HG03457 (cell line): ENCODE measurements at regions not wholly inside any gene's neighbourhood (a gene's known extent, or its start where the extent isn't known, plus 50 kb on each side); places are given as distances from the start of the nearest gene placed in this dataset.

ENCODE experiments used
- ATAC-seq: cut with Tn5 transposase; IDR thresholded peaks from one replicate; pipeline ENCODE4 v1.9.1; 2021; ENCODE audit warnings: moderate number of reproducible peaks; ENCODE audit not compliant: unreplicated experiment

DNA sequence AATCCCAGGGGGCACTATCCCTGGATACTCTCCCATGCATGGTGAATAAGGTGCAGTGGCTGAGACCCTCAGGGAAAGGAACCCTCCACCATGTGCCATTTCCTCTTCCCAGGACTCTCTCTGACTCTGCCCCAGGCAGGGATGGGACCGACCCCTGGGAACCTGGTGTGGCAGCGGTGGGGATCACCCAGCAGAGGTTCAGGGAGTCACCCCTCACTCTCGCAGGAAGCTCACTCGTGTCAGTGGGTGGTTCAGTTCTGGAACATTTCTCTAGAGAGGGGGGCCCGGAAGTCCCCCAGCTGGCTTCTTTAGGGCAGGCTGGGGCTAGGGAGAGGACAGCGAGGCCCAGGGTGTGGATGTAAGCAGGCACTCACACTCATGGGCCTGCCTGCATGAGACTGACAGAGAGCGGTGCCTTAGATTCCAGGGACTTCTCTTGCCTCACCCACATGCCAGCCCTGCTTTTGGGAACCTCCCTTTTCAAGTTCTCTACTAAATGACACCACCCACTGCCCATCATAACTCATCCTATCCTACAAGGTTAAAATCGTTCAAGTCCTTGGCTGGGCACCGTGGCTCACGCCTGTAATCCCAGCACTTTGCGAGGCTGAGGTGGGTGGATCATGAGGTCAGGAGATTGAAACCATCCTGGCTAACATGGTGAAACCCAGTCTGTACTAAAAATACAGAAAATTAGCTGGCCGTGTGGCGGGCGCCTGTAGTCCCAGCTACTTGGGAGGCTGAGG lies 109.7 kb upstream of the SDK2 start:
- ATAC-seq = no peak

DNA sequence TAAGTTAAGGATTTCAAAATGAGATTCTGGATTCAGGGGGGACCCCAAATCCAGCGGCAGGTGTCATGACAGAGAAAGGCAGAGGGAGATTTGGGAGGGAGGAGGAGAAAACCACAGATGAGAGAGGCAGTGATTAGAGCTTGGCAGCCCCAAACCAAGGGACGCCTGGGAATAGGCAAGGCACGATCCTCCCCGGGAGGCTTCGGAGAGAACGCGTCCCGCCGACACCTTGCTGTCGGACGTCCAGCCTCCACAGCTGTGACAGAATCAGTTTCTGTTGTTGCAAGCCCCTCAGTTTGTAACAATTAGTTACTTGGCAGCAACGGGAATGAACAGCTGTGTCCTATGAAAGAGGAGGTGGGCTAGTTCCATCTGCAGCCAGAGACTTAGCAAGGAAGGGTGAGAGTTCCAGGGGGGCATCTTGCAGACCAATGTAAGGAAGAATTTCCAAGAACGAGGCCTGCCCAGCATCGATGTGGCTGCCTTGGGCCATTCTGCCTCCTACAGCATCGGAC lies 110.7 kb upstream of the SDK2 start:
- no peak for ATAC-seq

DNA sequence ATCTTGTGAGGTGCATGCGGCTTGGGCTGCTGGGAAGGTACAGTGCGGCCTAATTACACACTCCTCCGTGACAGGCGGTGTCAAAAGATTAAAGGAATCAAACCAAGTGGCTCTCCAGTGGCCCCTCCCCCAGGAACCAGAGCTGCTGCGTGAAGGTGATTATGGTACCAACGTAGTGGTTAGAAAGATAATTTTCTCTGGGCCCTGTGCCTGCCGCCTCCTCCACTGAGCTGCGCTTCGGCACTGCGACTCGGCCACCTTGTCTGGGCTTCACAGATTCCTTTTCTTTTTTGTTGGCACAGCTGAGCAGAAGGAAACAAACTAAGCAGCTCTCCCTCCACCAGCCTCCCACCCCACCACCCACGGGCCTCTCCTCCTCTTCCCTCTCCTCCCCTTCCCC lies 113.2 kb upstream of the SDK2 start:
- ATAC-seq = no peak

DNA sequence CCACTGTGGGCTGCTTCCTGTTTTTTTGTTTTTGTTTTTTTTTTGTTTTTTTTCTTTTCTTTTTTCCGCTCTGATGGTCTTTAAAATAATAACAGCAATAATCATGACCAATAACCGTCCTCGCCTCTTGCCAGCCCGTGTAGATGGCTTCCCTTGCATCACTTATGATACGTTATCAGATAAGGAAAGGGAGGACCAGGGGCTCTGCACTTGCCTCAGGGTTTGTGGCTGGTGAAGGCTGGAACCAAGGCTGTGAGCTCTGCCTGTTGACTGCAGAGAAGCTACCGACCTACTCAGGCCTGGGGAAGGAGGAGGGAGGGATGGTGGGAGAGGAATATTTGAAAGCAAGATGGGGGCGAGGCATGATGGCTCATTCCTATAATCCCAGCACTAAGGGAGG lies 114.0 kb upstream of the SDK2 start:
- no peak for ATAC-seq

DNA sequence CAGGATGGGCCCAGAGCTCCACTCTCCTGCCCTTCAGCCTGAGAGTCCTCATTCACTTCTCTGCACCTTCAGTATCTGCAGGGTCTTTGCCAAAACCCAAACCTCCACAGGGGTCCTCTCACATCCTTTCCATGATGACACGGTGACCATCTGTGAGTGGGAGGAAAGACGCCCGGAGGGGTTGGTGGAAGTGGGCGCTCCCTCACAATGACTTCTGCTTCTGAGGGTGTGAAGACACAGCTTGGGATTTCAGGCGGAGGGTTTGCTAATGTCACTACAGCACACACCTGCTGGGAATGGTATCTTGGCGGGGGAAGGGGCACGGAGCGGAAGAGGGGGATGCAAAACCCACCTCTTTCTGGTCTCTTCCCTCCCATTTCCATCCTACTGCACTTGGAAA lies 115.1 kb upstream of the SDK2 start:
- ATAC-seq = no peak

DNA sequence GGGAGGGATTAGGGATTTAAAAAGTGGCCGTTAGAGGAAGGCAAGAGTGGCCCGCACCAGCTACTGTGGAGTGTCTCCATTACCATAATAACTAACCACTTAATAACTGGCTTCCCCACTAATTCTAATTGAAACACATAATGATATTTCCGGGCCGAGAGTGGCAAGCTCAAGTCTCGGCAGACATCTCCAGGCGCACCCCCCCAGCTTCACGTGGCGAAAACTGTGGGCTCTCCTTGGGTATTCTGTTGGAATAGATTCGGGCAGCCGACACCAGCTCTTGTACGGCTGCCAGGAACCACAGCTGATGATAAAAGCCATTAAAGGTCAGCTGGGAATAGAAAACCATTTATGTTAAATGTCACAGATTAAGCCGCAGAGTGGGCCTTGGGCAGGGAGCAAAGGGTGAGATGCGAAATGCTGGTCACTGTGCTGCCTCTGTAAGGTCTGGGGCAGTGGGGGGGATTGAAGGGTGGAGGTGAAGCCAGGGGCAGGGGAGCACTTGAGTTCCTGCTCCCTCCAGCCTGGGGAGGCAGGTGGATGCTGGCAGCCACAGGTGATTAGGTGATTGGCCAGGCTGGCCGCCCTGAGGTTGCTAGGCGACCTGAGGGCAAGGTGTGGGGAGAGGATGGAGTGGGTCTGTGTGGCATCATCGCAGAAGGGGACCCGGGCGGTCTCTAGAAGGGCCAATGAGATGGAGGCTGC lies 115.6 kb upstream of the SDK2 start:
- ATAC-seq = no peak

DNA sequence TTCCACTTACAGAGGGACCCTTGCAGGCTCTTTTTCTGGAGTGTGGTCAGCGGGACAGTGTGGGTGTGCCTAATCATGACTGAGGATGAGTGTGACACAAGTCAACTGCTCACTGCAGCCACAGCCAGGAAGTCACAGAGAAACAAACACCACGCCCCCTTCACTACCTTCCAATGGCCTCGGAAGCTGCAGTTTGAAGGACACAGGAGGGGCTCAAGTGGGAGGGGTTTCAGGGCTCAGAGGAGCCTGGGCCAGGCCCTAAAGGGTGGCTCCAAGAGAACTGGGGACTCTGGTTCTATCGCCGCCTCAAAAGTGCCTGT lies 116.2 kb upstream of the SDK2 start:
- ATAC-seq = no peak

DNA sequence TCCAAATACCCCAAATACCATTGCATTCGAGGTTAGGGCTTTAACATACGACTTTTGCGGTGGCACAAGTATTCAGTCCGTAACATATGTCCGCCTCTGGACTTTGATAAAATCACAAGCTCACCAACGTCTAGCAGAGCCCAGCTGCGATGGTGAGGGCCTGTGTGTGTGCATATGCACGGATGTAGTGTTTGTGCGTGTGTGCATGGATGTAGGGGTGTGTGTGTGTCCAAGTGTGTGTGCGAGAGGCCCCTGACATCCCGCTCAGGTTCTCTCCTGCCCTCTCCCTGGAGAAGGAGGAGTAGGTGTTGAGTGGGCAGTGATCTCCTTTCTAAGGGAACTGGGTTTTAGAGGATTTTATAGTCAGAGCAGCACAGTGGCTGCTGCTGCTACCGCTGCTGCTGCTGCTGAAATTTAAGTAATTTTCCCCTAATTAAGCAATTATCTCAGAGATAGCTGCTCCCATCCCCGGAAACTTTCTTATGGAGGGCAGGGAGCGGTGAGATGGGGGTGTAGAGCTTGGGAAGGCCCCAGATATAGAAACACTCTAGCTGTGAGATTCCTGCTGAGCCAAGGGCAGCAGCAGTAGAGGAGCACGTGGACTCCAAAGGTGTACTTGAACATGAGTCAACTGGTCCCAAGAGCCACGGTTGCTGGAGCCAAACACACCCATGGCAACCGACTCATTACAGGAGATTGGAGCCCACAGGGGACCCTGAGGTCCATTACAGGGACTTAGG lies 121.7 kb upstream of the SDK2 start:
- no peak for ATAC-seq

DNA sequence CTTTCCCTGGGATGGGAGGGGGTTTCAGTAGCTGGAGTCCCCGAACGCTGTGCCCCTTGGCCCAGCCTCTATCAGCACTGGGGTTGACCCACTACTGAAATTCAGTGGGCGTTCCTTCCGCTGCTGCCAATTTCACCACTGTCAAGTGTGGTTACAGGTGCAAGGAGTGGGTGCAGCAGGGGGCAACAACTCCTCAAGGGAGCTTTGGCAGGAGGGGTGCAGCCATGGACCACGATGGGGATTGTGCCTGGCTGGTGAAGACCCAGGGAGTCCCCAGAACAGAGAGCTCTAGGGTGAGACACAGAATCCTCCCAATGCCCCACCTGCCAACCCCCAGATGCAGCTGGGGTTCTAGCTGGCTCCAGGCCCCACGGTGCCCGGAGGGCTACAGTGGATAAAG lies 123.5 kb upstream of the SDK2 start:
- no peak for ATAC-seq

DNA sequence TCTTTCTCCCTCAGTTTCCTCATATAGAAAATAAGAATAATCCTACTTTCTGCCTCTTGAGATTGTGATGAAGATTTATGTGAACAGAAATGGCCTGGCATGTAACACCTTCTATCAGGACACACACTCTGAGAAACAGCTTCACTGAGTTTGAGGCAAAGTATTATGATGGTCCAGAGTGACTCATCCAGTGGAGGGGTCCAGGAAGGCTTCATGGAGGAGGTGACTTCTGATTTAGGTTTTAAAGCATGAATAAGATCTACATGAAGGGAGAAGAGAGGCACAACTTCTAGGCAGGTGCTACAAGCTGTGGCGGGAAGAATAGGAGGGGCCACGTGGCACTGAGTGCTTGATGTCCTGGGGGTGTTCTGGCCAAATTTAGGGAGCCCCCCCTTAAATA lies 124.4 kb upstream of the SDK2 start:
- no peak for ATAC-seq

DNA sequence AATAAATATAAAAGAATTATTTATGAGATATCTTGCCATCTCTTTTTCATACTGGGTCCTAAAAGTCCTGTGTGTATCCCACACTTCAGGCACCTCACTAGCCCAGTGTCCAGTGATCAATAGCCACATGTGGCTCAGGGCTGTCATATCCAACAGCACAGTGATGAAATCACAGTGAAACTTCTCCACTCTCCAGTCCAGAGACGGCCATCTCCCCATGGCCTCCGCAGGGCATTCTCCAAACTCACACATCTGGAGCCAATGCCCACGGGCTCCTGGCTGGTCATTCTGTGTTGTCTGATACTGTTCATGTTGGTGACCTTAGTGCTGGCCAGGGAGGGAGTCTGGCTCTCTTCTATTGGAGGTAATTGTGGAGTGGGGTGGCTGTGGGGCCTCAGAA lies 125.2 kb upstream of the SDK2 start:
- ATAC-seq = no peak

DNA sequence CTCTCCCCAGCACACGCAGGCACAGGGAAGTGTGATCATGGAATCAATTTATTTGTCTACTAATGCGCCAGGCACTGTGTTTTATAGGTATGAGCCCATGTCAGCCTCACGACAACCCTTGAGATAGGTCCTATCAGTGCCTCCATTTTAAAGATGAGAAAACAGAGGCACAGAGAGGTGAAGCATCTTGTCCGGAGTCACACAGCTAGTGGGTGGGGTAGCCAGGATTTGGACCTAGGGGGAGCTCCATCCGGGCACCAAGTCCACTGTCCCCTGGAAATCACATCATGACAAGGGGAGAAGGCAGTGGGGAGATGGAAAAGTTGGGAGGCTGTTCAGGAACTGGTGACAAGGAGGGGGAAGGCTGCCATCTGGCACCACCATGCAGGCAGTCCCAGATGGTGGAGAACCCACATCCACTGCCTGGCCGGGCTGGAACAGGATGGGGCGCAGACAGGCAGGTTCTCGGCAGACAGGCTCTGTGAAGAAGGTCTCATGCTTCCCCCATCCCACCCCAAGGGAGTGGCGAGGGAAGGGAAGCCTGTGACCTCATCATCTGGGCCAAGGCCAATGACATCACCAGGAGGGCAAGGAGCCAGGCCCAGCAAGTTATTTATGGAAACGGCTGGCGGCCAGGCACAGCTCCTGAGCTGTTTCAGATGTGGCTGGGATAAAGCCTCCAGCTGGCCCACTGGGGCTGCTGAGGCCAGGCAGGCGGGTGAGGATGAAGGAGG lies 126.0 kb upstream of the SDK2 start:
- ATAC-seq = no peak

DNA sequence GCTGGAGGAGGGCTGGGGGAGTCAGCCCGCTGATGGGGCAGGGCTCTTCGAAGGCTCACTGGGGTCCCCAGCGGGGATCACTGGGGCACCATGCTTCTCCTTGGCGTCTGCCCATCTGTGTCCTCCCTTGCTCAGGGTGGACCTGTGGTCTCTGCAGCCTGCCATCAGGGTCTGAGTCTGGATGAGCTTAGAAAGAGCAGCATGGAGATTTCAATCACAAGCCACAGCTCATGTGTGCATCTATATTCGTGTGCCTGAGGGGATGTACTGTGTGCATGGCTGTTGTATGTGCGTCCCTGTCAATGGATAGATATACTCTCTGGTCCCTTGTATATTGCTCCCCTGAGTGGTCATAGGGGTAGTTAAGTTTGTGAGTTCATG lies 126.6 kb upstream of the SDK2 start:
- ATAC-seq = no peak

DNA sequence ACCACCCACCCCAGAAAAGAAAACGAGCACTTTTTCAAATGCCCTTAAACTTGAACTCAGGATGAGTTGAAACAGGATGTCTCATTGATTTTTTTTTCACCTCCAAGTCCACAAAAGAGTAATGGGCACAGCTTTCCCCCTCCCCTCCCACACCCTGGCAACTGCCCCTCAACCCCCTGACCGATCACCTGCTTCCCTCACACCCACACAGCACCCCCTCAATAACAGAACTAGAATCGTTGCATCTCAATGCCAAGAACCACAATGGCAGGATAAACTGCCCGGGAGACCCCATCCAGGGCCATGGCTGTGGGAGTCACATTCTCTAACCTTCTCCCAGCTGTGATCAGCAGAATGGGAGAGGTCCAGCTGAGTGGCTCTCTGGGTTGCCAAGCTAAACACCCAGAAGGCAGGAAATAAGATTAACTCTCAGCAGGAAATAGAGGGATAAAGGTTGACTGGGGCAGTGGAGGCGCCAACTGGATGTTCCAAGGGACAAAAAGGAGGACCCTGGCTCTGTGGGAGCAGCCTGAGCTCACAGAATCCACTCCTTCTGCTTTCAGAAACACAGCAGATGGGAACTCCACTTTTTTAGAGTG lies 128.0 kb upstream of the SDK2 start:
- ATAC-seq = no peak

DNA sequence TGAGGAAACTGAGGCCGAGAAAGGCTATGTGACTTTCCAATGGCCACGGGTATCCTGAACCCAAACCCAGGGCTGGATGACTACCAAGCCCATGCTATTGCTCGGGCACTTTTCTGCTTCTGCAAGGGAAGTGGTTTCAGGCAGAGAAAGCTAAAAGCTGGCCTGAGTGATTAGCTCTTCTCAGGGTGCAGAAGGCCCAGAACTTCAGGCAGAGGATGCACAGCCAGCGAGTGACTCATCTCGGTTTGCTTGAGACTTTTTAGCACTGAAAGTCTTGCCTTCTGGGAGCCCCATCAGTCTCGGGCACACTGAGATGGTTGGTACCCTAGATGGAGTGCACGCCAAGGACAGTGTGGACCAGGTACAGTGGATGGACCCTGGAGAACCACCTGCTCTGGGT lies 129.5 kb upstream of the SDK2 start:
- no peak for ATAC-seq

DNA sequence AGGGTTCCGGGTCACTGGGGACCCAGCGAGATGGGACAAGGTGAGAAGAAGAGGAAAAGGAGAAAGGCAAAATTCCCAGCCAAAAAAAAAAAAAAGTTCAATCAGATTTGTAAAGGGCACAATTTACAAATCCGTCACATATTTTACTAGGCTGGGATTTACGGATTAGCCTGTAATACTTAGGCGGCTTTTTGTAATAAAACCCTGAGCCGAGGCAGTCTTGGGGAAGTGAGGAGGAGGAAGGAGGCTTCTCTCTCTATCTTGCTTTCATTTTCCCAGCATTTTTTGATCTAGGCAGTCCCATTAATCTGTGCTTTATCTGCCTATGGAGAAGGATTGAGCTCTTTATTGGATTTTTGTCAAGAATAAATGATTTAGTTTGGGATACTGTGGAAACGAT lies 130.6 kb upstream of the SDK2 start:
- no peak for ATAC-seq

DNA sequence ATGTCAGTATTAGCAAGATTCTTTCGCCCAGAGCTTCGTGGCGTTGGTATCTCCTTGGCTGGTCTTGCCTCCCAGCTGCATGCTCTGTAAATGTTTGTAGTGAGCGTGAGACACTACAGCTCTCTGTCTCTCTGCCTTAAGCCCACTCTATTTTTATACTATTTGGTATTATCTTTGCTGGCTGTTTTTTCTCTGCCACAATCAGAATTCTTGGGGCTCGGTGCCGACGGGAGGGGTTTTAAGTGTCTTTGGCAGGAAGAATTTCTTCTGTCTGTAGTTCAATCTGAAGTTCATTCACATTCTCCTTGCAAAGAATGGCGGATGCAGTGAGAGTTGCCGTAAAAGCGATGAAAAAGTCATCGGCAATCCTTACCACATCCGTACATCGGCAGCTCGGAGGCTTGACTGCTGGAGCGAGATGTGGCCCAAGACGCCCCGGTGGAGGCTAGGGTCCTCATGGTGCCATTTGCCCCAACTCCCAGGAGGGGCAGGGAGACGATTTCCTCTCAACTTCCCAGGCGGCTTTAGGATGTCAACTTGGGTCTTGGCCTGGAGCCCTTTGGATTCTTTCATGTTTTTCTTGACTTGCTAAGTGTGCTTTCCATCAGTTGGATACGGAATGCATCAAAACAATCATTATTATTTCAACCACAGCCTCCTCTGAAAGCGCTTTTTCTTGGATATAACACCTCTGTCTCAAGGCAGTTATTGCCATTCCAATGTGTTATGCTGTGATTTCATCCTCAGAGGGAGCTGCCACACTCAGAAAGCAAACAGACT lies 132.3 kb upstream of the SDK2 start:
- ATAC-seq = no peak

DNA sequence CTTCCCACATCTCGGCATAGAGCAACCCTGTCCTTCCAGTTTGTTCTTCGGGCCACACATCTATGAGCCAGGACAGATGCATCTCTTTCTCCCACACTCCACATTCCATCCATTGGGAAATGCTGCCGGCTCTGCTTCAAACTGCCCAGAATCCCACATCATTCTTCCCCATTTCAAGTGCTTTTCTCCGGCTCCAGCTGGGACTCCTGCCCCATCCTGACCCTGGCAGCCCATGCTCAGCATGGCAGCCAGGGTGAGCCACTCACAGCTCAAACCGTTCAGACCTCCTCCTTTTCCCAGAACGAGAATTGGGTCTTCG lies 132.8 kb upstream of the SDK2 start:
- ATAC-seq = no peak

DNA sequence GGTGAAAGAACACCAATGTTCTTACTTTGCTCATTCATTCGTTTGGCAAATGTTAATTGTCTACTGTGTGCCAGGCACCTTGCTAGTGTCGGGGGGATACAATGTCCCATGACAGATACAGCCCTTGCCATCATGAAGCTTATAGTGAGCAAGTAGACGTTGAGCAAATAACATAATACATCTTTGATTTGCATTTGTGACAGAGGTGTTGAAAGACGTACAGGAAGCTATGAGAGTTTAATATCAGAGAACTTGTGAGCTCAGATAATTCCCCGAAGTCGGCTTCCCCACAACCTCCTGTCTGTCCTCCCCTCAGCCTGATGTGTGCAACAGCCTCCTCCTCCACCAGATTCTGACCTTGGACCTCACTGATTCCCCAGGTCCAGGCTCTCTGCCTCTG lies 138.0 kb upstream of the SDK2 start:
- ATAC-seq = no peak

DNA sequence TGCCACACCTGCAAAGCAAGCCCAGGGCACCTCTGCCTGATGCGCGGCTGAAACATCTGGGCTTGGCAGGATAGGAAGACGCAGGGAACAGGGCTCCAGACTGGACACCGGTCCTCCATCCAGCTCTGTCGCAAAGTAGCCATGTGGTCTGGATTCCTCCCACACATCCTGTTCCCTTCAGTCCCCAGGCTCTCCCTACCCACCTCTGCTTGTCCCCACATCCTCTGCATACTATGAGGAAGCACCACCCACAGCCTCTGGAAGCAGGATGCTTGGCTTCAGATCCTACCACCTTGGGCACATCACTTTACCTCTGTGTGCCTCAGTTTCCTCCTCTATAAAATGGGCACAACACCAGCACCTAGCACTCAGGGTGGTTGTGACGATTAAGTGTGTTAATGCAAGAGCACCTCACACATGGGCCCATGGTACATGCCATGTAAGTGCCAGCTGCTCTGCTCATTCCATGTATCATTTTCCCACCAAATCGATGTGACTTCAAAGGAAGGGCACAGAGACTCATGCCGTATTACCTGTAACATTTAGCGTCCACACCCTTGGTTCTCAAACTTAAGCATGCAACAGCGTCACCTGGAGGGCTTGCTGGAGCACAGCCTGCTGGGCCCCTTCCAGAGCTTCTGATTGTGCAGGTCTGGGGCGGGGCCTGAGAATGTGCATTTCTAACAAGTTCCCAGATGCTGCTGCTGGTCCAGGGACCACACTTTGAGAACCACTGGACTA lies 138.6 kb upstream of the SDK2 start:
- no peak for ATAC-seq
